ENCODE measurements at regions not wholly inside any gene's neighbourhood (a gene's known extent, or its start where the extent isn't known, plus 50 kb on each side); places are given as distances from the start of the nearest gene placed in this dataset.

DNA sequence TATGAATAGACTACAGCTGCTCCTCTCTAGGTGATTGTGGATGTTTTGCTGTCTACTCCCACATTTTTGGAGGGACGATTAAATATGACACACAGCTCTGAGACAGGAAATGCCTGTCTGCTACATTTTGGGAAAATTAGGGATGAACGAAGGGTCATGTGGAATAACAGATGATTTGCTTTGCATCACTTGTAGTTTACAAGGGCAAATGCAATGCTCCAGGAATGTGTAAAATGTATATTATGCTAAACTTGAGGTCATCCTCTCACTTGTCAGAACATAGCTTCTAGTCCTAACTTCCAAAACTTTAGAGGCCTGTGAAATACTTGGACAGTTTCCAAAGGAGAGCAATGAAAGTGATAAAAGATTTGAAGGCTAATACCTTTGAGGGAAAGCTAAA, 284.2 kb upstream of the DACH1 start:
- no peak for DNase-seq

DNA sequence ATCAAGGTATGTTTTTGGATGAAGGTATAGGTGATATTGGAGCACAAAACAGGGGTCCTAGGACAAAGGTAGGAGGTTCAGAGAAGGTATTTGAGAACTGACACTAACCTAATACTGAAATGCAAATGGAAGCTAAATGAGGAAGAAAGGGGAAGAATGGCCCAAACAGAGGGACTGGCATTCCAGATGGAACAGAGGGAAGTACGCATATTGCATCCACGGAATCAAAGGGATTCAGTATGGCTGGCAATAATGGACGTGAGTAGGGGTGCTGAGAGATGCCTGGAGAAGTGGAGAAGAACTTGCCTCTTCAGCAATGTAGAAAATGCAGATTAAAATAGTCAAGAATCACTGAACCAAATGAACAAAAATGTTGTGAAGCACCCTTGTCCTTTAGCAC, 283.5 kb upstream of the DACH1 start:
- no peak for DNase-seq

- DNase-seq, result no peak
Observed at GRCh38 chr13:72149701-72150100, 282.7 kb upstream of the DACH1 start.

GRCh38 chr13:72146816-72147215, 279.8 kb upstream of the DACH1 start:
- DNase-seq, result no peak

DNA sequence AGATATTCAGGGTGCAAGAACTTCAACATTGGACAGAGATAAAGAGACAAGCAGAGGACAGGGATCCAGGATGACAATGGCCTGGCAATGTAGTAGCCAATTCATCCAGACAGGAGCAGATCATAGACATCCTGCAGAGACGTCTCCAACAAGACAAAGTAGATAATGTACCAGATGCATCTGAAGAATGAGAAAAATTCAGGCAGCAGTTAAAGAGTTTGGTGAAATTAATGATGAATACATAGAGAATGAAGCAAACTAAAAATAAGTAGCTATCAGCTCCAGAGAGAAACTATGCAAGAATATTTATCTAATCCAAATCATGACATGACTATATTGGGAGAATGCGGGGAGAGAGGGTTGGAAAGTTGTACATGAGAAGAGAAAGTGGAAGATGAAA, 278.4 kb upstream of the DACH1 start:
- no peak for DNase-seq

GRCh38 chr13:72144636-72145035, 277.6 kb upstream of the DACH1 start:
- no peak for DNase-seq

GRCh38 chr13:72141855-72142519, 275.0 kb upstream of the DACH1 start:
- no peak for DNase-seq

DNA sequence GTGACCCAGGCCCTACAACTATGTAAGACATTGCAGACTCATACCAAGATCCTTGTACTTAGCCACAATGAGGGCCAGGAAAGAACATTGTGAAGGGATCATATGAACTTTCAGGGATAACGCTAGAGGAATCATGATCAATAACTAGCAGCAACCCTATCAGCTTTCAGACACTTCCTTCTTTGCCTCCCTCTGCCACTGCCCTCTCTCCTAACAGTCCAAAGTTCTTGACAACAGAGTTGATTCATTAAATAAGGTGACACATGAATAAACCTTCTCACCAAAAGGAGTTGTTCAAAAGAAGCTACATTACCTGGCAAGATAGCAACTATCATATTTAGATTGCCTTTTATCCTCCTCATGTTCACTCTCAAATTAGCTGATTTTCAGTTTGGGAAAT, 272.2 kb upstream of the DACH1 start:
- no peak for DNase-seq

DNA sequence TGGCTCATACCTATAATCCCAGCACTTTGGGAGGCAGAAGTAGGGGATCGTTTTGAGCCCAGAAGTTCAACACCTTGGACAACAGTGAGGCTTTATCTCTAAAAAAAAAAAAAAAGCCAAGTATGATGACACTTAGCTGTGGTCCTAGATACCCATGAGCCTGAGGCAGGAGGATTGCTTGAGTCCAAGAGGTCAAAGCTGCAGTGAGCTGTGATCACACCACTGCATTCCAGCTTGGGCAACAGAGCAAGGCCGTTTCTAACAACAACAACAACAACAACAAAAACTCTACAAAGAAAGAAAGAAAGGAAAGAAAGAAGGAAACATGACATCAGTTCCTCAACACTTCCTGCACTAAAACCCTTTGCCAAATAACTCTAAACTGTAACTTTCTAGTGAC, 265.1 kb upstream of the DACH1 start:
- DNase-seq, result no peak

- DNase-seq, result no peak
Observed at GRCh38 chr13:72129117-72129516, 262.1 kb upstream of the DACH1 start.

DNA sequence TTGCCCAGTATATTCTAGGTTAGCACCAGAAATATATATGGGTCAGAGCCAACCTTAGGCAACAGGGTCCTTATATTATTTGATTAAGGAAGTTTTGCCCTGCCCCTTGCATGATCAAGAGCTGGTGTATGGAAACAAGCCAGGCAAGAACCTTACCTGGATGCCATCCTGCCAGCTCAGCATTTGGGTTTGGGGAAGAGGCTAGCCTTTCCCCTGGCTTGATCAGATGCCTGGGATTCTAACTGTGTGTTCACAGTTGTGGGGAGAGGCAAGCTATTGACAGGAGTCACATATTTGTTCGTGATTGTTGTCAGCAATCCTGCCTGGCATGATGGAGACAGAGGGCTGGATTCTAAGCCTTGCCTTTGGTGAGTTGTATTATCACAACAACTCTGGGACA, 260.0 kb upstream of the DACH1 start:
- no peak for DNase-seq

DNA sequence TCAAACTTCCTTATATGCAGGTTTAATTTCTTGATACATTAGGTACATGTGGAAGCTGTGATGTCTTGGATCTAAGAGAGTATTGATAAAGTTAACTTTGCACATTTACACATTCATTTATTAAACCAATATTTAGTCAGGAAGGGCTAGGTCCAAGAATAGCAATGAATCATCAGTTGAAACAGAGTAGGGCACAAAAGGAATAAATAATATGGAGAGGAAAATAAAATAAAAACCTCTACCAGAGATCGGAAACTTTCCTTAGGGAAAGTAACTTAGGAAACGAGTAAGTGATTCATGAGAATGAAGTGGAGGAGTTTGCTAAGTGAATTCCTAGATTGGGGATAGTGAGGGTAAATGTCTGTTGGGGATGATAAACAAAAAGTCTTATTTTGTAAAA, 259.4 kb upstream of the DACH1 start:
- DNase-seq, result no peak

DNA sequence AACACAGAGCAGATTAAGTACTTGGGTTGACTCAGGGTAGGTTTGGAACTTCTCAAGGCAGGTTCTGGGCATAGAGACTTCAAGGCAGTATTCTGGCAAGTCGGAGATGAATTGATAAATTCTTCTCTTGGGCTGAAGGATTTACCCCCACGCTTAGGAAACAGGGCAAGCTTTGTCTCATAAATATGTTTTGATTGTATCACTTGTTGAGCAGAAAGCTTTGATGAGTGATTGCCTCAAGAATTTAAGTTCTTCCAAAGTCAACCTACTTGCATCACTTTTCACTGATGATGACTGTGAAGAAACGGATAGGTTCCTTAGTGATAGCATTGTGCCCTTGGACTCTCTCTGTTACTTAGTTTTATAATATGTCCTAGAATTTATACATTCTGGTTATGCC, 258.6 kb upstream of the DACH1 start:
- no peak for DNase-seq

GRCh38 chr13:72122661-72123255, 255.8 kb upstream of the DACH1 start:
- no peak for DNase-seq

DNA sequence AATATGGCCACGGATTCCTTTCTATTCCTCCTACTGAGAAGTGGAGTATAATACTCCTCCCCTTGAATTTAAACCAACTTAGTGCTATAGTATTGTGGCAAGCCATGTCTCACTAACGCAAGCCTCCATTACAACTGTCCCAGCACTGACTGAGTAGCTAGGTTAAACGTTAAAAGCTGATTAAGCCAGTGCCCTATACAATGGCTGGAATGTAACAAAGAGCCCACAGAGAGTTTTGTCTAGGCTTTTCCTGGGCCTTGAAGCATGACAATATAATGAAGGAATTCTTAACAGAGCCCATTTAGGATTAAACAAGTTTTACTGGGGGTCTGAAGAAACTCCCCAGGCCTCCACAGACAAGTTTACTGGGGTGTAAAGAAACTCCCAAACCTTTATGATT, 254.5 kb upstream of the DACH1 start:
- no peak for DNase-seq

GRCh38 chr13:72120632-72121031, 253.6 kb upstream of the DACH1 start:
- no peak for DNase-seq

GRCh38 chr13:72113931-72114330, 246.9 kb upstream of the DACH1 start:
- DNase-seq, result no peak

DNA sequence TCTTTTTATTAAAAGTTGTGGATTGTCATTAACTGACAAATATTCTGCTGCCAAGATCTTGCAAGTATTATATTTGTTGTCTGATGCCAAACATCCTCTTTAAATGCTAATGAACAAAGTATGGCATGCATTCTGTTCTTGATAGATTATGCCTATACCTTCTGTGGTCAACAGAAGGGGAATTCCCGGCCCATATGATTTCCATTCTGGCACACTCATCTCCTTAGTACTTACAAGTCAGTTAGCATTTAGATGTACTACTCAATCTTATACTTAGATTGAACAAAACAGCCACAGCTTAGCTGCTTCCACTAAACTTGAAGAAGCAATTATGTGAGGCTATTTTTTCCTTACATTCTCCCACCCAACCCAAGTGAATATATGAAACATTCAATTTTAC, 246.1 kb upstream of the DACH1 start:
- no peak for DNase-seq

- DNase-seq, result no peak
Observed at GRCh38 chr13:72112216-72112615, 245.2 kb upstream of the DACH1 start.

DNA sequence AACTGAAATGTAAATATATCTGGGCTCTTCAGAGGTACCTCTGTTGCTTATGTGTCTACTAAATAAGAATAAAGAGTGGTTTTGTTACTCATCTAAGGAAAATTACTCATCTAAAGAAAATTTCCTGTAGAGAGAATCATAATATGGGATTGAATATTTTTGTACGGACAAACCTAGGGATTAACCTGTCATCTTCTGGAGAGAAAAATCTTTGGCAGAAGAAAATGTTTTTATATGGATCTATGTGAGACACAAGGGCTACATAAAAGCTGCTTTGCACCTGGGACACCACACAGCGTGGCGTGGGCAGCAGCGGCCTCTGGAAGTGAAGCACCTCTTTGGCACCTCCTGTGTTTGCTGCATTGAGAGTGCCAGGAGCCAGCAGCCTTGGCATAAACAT, 242.9 kb upstream of the DACH1 start:
- no peak for DNase-seq

GRCh38 chr13:72104656-72105180, 237.7 kb upstream of the DACH1 start:
- no peak for DNase-seq

DNA sequence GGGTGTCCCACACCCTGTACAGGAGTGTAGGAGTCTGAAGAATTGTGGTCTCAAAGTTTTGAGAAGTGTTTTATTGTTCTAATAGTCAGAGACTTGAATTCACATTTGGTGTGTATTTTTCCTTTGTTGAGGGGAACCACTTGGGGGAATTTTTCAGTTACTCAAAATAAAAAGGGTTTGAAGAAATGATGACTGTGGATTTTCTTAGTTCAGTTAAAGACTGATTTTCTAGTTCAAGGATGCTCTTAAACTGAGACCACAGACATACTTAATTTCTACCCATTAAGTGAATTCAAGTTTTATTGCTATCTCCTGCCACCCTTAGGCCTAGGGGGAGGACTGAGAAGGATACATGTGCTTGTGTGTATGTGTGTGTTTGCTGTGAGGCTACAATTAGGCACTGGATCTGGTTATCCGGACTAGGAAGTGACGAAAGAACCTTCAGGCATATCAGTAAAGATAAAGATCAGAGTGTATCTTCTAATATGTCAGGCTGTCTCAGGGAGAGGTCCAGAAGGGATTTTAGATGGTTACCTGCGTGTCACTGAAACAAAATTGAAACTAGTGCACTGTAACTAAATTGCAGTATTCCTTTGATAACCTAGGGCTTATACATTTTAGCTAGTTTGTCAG, 234.9 kb upstream of the DACH1 start:
- no peak for DNase-seq

DNA sequence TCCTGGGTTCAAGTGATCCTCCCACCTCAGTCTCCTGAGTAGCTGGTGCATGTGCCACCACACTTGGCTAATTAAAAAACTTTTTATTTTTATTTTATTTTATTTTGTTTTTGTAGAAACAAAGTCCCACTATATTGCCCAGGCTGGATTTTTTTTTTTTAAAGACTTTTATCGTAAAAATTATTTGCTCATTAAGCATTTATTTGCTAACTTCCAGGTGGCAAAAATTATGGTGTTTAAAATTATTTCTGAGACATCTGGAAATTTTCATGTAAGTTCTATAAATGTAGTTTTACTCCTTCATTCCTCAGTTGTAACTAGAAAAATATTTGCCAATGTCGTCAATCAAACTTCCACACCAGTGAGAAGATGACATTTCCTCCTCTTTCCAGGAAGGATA, 233.3 kb upstream of the DACH1 start:
- no peak for DNase-seq

GRCh38 chr13:72097568-72097967, 230.6 kb upstream of the DACH1 start:
- DNase-seq, result no peak

DNA sequence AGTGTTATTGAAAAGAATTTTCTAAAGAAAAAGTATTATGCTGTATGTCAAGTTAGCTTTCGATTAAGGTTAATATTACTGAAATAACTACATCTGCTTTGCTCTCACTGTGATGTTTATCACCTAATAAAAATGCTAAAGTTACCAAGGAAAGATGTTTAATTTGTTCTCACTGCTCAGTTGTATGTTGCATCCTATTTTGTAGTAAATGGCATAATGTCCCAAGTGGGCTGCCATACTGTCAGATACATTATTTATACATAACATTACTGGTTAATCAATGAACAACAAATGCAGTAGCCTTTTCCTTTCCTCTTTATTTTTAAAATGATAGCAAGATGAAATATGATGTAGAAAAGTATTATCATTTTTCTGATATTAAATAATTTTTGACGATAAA, 226.3 kb upstream of the DACH1 start:
- no peak for DNase-seq
